B cell (primary cell): ENCODE measurements at regions not wholly inside any gene's neighbourhood (a gene's known extent, or its start where the extent isn't known, plus 50 kb on each side); places are given as distances from the start of the nearest gene placed in this dataset.

Source experiments
- ATAC-seq: fragments of 200-7000 bp; cut with Tn5 transposase; one replicate; pipeline ENCODE4 v1.10.0; 2021; ENCODE audit warnings: low read depth, mild to moderate bottlenecking, moderate number of reproducible peaks, moderate library complexity
- CTCF ChIA-PET: fragments of 350-600 bp; sonication (Branson Sonifier 250); formaldehyde crosslinking; loops from one replicate; lab custom pipeline; 2021; ENCODE audit warnings: antibody characterized with exemption, inconsistent platforms; lab: Charles Lee
- POLR2A ChIA-PET: fragments of 350-600 bp; sonication (Branson Sonifier 250); formaldehyde crosslinking; loops from one replicate; lab custom pipeline; 2021; ENCODE audit warnings: antibody characterized with exemption; lab: Charles Lee
- DNase-seq: peaks from one replicate; pipeline ENCODE4 v3.0.0; 2013
- H2AFZ ChIP-seq: 2 replicates; pipeline ENCODE4 v1.6.1; 2012; ENCODE audit warnings: mild to moderate bottlenecking, low read depth, low read length; ENCODE audit not compliant: insufficient read depth, poor library complexity, severe bottlenecking
- H3K27ac ChIP-seq, 2 donors: 1 replicate in 1 of 2; 2 replicates in 1 of 2; pipeline ENCODE4 v1.5.1; 2012 to 2013; ENCODE audit warnings: low read length in 2 of 2, mild to moderate bottlenecking in 2 of 2, moderate library complexity in 1 of 2
- H3K27me3 ChIP-seq, 4 experiments: fragments of 200-600 bp in 1 of 4; sonication (generic) in 1 of 4; replicated peaks in 1 of 4; 1 replicate in 2 of 4; 2 replicates in 2 of 4; pipeline versions ENCODE4 v1.6.1 to v1.7.0; 2013 to 2016; ENCODE audit warnings: low read length in 3 of 4, mild to moderate bottlenecking in 2 of 4, mixed read lengths in 1 of 4, moderate library complexity in 1 of 4; ENCODE audit not compliant: insufficient read depth in 4 of 4, control insufficient read depth in 3 of 4; ENCODE audit errors: control extremely low read depth in 1 of 4
- H3K36me3 ChIP-seq, 2 experiments: replicated peaks in 1 of 2; 1 replicate in 1 of 2; 2 replicates in 1 of 2; pipeline versions ENCODE4 v1.6.1 to v1.7.1; 2013; ENCODE audit warnings: low read length in 1 of 2; ENCODE audit not compliant: insufficient read depth in 2 of 2, control insufficient read depth in 1 of 2; ENCODE audit errors: control extremely low read depth in 1 of 2, extremely low read depth in 1 of 2
- H3K4me1 ChIP-seq, 2 donors: fragments of 200-600 bp in 1 of 2; sonication (generic) in 1 of 2; 1 replicate in 1 of 2; 2 replicates in 1 of 2; pipeline versions ENCODE4 v1.5.1 to v1.6.1; 2013 to 2017; ENCODE audit warnings: low read length in 2 of 2; ENCODE audit not compliant: control insufficient read depth in 2 of 2, insufficient read depth in 2 of 2
- H3K4me2 ChIP-seq: replicated peaks from 2 replicates; pipeline ENCODE3; 2012; ENCODE audit warnings: mild to moderate bottlenecking, low read depth, low read length; ENCODE audit not compliant: poor library complexity, severe bottlenecking
- H3K4me3 ChIP-seq, 5 experiments: fragments of 200-600 bp in 1 of 5; sonication (generic) in 1 of 5; 1 replicate in 3 of 5; 2 replicates in 2 of 5; pipeline versions ENCODE4 v1.5.1 to v1.7.0; 2011 to 2016; ENCODE audit warnings: low read length in 4 of 5, mild to moderate bottlenecking in 4 of 5, low read depth in 2 of 5, control low read depth in 1 of 5, moderate library complexity in 1 of 5; ENCODE audit not compliant: insufficient read depth in 1 of 5; ENCODE audit errors: control extremely low read depth in 1 of 5, extremely low read depth in 1 of 5
- H3K79me2 ChIP-seq: fragments of 200-600 bp; sonication (generic); one replicate; pipeline ENCODE4 v1.6.0; 2016; ENCODE audit warnings: low read length; ENCODE audit not compliant: control insufficient read depth, insufficient read depth
- H3K9ac ChIP-seq: fragments of 200-600 bp; sonication (generic); 2 replicates; pipeline ENCODE4 v1.6.1; 2017; ENCODE audit warnings: mild to moderate bottlenecking, low read length, moderate library complexity
- H3K9me3 ChIP-seq, 3 donors: one replicate each; pipeline versions ENCODE4 v1.6.1 to v1.7.1; 2013; ENCODE audit warnings: low read length in 2 of 3; ENCODE audit not compliant: control insufficient read depth in 2 of 3, insufficient read depth in 1 of 3; ENCODE audit errors: control extremely low read depth in 1 of 3
- H4K20me1 ChIP-seq: 2 replicates; pipeline ENCODE4 v1.6.0; 2012; ENCODE audit warnings: mild to moderate bottlenecking, low read length; ENCODE audit not compliant: insufficient read depth, control insufficient read depth, poor library complexity, severe bottlenecking
- H3K27ac Mint-ChIP-seq: one replicate; pipeline ENCODE4 v1.8.0; 2021; ENCODE audit warnings: mixed read lengths
- H3K27me3 Mint-ChIP-seq: one replicate; pipeline ENCODE4 v1.8.0; 2021; ENCODE audit warnings: mixed read lengths
- H3K4me1 Mint-ChIP-seq: one replicate; pipeline ENCODE4 v1.8.0; 2021; ENCODE audit warnings: mixed read lengths
- H3K4me3 Mint-ChIP-seq: one replicate; pipeline ENCODE4 v1.8.0; 2021; ENCODE audit warnings: mixed read lengths
- H3K9me3 Mint-ChIP-seq: one replicate; pipeline ENCODE4 v1.8.0; 2022; ENCODE audit warnings: mixed read lengths; ENCODE audit not compliant: insufficient read depth
- EZH2 ChIP-seq: IDR thresholded peaks from 2 replicates; pipeline ENCODE4 v1.6.1; 2012; ENCODE audit warnings: borderline replicate concordance, low read depth, mild to moderate bottlenecking, moderate library complexity, low read length; ENCODE audit not compliant: insufficient read depth, poor library complexity, severe bottlenecking
- WGBS: methylation state at CpG from one replicate; pipeline ENCODE4 v1.1.5; 2013; ENCODE audit warnings: missing lambda C conversion rate; ENCODE audit not compliant: insufficient coverage; 5-methylcytosine and 5-hydroxymethylcytosine counted together
- intact Hi-C: fragments of 100-400 bp; cut with micrococcal nuclease; formaldehyde crosslinking; loops from one replicate; pipeline ENCODE4 v1.10.0; 2022
- TF ChIP-seq, protein P1 (sequence below): fragments of 200-600 bp; IDR thresholded peaks from one replicate; pipeline ENCODE4 v1.8.0; 2022; ENCODE audit warnings: antibody characterized with exemption, mild to moderate bottlenecking

DNA sequence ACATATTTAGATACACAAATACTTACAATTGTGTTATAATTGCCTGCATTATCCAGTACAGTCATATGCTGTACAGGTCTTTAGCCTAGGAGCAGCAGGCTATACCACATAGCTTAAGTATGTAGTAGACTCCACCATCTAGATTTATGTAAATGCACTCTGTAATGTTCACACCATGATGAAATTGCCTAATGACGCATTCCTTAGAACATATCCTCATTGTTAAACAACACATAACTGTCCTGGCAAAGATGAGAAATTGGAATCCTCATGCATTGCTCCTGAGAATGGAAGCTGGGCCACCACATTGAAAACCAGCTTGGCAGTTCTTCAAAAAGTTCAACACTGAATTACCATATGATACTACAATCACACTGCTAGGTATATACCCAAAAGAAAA lies 1002.8 kb upstream of the CELF2 start:
- Histone ChIP-seq H3K4me3 (no peak overlapping the region), H3K79me2 (no peaks in the 10 kb centered on the region), H3K9ac (no peak overlapping the region), H3K36me3 (no peaks in the 10 kb centered on the region), H3K4me2 (no peak overlapping the region), H3K4me1 (no peaks in the 10 kb centered on the region), H3K27ac (no peak overlapping the region), H3K27me3 (no peaks in the 10 kb centered on the region), H3K9me3 (no peaks in the 10 kb centered on the region), H2AFZ (no peak overlapping the region), H4K20me1 (no peaks in the 10 kb centered on the region)
- intact Hi-C loops, result no loop called here
- ChIA-PET POLR2A (no interaction called here), CTCF (interaction anchor here (0.6 kb wide), 1 partner anchor 383 kb away, joined by 3 read pairs; no protein-coding TSS in a partner anchor)
- no peak for DNase-seq
- Mint-ChIP-seq H3K9me3 (no peaks in the 10 kb centered on the region), H3K4me3 (no peak overlapping the region), H3K27me3 (no peaks in the 10 kb centered on the region), H3K4me1 (no peaks in the 10 kb centered on the region), H3K27ac (no peak overlapping the region)
- TF ChIP-seq EZH2, result no peak
- TF ChIP-seq, protein P1, sequence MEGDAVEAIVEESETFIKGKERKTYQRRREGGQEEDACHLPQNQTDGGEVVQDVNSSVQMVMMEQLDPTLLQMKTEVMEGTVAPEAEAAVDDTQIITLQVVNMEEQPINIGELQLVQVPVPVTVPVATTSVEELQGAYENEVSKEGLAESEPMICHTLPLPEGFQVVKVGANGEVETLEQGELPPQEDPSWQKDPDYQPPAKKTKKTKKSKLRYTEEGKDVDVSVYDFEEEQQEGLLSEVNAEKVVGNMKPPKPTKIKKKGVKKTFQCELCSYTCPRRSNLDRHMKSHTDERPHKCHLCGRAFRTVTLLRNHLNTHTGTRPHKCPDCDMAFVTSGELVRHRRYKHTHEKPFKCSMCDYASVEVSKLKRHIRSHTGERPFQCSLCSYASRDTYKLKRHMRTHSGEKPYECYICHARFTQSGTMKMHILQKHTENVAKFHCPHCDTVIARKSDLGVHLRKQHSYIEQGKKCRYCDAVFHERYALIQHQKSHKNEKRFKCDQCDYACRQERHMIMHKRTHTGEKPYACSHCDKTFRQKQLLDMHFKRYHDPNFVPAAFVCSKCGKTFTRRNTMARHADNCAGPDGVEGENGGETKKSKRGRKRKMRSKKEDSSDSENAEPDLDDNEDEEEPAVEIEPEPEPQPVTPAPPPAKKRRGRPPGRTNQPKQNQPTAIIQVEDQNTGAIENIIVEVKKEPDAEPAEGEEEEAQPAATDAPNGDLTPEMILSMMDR, result no peak
- WGBS, result 100% methylated on average over 1 of the region's 1 CpG
- no peak for ATAC-seq

DNA sequence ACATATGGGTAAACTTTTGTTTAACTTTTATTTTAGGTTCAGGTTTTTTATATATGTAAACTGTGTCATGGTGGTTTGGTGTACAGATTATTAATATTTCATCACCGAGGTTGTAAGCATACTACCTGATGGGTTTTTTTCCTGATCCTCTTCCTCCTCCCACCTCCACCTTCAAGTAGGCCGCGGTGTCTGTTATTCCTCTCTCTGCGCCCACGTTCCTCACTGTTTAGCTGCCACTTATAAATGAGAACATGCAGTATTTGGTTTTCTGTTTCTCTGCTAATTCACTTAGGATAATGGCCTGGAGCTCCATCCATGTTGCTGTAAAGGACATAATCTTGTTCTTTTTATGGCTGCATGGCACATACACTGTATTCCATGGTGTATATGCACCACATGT lies 1000.0 kb upstream of the CELF2 start:
- no peaks in the 10 kb centered on the region for H3K9me3 Mint-ChIP-seq
- CTCF ChIA-PET, result no interaction called here
- WGBS, result no CpG with 5 or more reads among the region's 5 CpGs
- Histone ChIP-seq H3K4me2 (no peak overlapping the region), H3K79me2 (no peaks in the 10 kb centered on the region), H4K20me1 (no peaks in the 10 kb centered on the region), H3K9ac (no peak overlapping the region), H3K27me3 (no peaks in the 10 kb centered on the region), H3K4me3 (no peak overlapping the region), H2AFZ (no peak overlapping the region), H3K27ac (no peak overlapping the region), H3K36me3 (no peaks in the 10 kb centered on the region), H3K4me1 (no peaks in the 10 kb centered on the region), H3K9me3 (peaks cover 0 to 3% (median 0%) of the 10 kb centered on the region in 3 donors)
- intact Hi-C loops, result no loop called here
- POLR2A ChIA-PET, result no interaction called here
- no peak for ATAC-seq
- H3K27ac Mint-ChIP-seq, result no peak overlapping the region
- no peaks in the 10 kb centered on the region for H3K4me1 Mint-ChIP-seq
- no peak overlapping the region for H3K4me3 Mint-ChIP-seq
- DNase-seq, result no peak
- TF ChIP-seq, protein P1, result no peak
- TF ChIP-seq EZH2, result no peak
- no peaks in the 10 kb centered on the region for H3K27me3 Mint-ChIP-seq
